ENCODE measurements at regions not wholly inside any gene's neighbourhood (a gene's known extent, or its start where the extent isn't known, plus 50 kb on each side); places are given as distances from the start of the nearest gene placed in this dataset.
"Not testable (repeated sequence)": the region's sequence is repeated elsewhere in the genome, so short reads cannot be mapped to it uniquely, and the experiment has no call there.

DNA sequence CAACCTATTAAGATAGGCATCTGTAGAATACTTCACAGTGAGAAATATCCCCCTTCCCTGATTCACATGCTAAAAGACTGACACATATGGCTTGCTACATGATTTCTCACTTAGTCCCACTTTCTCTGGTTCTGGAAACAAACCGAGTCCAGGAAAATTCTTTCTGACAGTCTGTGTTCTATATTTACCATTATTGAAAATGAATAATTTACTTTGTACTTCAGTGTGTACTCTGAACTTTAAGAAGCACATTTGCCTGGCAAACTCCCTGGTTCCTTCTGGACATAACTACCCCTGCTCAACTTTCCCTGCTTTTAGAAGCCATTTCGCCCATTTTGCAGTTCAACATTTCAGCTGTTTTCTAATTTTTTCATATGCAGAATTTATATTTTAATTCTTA is 53.6 kb downstream of the APCS start:
- H3K27ac ChIP-seq (ENCODE audit: low read depth, low read length), result no peak overlapping the region
- WGBS (ENCODE audit: insufficient coverage), result no CpG with 5 or more reads among the region's 2 CpGs
- no peaks in the 10 kb centered on the region for H3K9me3 ChIP-seq (ENCODE audit: control insufficient read depth, insufficient read depth, low read length)
- no peak overlapping the region for H3K4me3 ChIP-seq (ENCODE audit: low read depth, low read length)
- no peaks in the 10 kb centered on the region for H3K27me3 ChIP-seq (ENCODE audit: control insufficient read depth, insufficient read depth, low read length)
- H3K4me1 ChIP-seq (ENCODE audit: control insufficient read depth, insufficient read depth, low read length), result no peaks in the 10 kb centered on the region
- DNase-seq (ENCODE audit: low read depth in 4 of 6, low spot score in 6 of 6), result peak in 1 of 6 donors; percentile 27
- H3K36me3 ChIP-seq (ENCODE audit: control insufficient read depth, insufficient read depth, low read length), result no peaks in the 10 kb centered on the region

DNA sequence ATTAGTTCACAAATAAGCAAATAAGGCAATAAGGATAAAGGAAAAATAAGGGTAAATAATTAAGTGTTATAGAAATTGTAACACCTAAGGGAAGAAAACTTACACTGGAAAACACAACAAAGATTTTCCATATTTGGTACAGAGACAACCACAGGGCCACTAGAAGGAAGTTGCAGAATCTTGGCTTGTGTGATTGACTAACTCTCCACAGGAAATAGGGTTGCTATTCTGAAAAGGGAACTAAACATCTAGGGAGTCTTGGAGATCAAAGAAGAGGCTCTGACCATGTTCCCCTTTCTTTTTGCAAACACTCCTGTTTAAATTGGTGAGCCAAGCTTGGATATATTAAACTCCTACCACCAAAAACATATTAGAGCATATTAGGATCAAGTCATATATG is 59.1 kb downstream of the APCS start:
- no peaks in the 10 kb centered on the region for H3K4me1 ChIP-seq (ENCODE audit: control insufficient read depth, insufficient read depth, low read length)
- H3K36me3 ChIP-seq (ENCODE audit: control insufficient read depth, insufficient read depth, low read length), result no peaks in the 10 kb centered on the region
- peak in 1 of 6 donors; percentile 1 for DNase-seq (ENCODE audit: low read depth in 4 of 6, low spot score in 6 of 6)
- no peaks in the 10 kb centered on the region for H3K27me3 ChIP-seq (ENCODE audit: control insufficient read depth, insufficient read depth, low read length)
- H3K9me3 ChIP-seq (ENCODE audit: control insufficient read depth, insufficient read depth, low read length), result no peaks in the 10 kb centered on the region
- H3K4me3 ChIP-seq (ENCODE audit: low read depth, low read length), result no peak overlapping the region
- H3K27ac ChIP-seq (ENCODE audit: low read depth, low read length), result no peak overlapping the region

GRCh38 chr1:159647616-159648015 is 60.0 kb downstream of the APCS start:
- H3K4me3 ChIP-seq (ENCODE audit: low read depth, low read length), result no peak overlapping the region
- 100% methylated on average over 1 of the region's 2 CpGs for WGBS (ENCODE audit: insufficient coverage)

DNA sequence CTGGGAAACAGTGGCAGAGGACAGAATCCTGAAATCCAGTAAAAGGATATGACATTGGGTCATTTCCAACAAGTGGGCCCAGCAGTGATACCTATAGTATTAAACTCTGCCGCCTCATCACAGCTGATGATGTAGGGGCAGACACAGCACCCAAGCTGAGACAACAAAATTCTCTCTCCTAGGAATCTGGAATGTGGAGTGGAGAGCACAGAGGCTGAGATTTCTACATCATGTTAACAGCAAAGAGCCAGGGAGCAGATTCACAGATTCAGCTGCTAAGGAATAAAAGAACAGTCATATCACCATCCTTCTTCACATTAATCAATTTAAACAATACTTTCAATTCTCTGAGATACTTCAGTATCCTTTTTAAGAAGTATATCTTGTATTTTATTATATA is 61.9 kb downstream of the CRP start:
- Histone ChIP-seq H3K36me3 (ENCODE audit: control insufficient read depth, insufficient read depth, low read length) (no peaks in the 10 kb centered on the region), H3K4me1 (ENCODE audit: control insufficient read depth, insufficient read depth, low read length) (no peaks in the 10 kb centered on the region), H3K9me3 (ENCODE audit: control insufficient read depth, insufficient read depth, low read length) (no peaks in the 10 kb centered on the region), H3K4me3 (ENCODE audit: low read depth, low read length) (no peak overlapping the region), H3K27ac (ENCODE audit: low read depth, low read length) (no peak overlapping the region), H3K27me3 (ENCODE audit: control insufficient read depth, insufficient read depth, low read length) (no peaks in the 10 kb centered on the region)
- no CpG with 5 or more reads among the region's 1 CpG for whole genome bisulfite sequencing (ENCODE audit: insufficient coverage)
- no peak for DNase-seq (ENCODE audit: low read depth in 4 of 6, low spot score in 6 of 6)

More at GRCh38 chr1:159647616-159648015, 60.0 kb downstream of the APCS start:
- no peak overlapping the region for H3K27ac ChIP-seq (ENCODE audit: low read depth, low read length)
- no peaks in the 10 kb centered on the region for H3K9me3 ChIP-seq (ENCODE audit: control insufficient read depth, insufficient read depth, low read length)
- H3K4me1 ChIP-seq (ENCODE audit: control insufficient read depth, insufficient read depth, low read length), result no peaks in the 10 kb centered on the region
- no peak for DNase-seq (ENCODE audit: low read depth in 4 of 6, low spot score in 6 of 6)
- no peaks in the 10 kb centered on the region for H3K36me3 ChIP-seq (ENCODE audit: control insufficient read depth, insufficient read depth, low read length)
- H3K27me3 ChIP-seq (ENCODE audit: control insufficient read depth, insufficient read depth, low read length), result no peaks in the 10 kb centered on the region

GRCh38 chr1:159653201-159653600 is 61.2 kb downstream of the CRP start:
- H3K9me3 ChIP-seq (ENCODE audit: control insufficient read depth, insufficient read depth, low read length), result no peaks in the 10 kb centered on the region
- no peaks in the 10 kb centered on the region for H3K4me1 ChIP-seq (ENCODE audit: control insufficient read depth, insufficient read depth, low read length)
- H3K27me3 ChIP-seq (ENCODE audit: control insufficient read depth, insufficient read depth, low read length), result no peaks in the 10 kb centered on the region
- H3K4me3 ChIP-seq (ENCODE audit: low read depth, low read length), result no peak overlapping the region
- H3K27ac ChIP-seq (ENCODE audit: low read depth, low read length), result no peak overlapping the region
- DNase-seq (ENCODE audit: low read depth in 4 of 6, low spot score in 6 of 6), result no peak
- H3K36me3 ChIP-seq (ENCODE audit: control insufficient read depth, insufficient read depth, low read length), result no peaks in the 10 kb centered on the region

DNA sequence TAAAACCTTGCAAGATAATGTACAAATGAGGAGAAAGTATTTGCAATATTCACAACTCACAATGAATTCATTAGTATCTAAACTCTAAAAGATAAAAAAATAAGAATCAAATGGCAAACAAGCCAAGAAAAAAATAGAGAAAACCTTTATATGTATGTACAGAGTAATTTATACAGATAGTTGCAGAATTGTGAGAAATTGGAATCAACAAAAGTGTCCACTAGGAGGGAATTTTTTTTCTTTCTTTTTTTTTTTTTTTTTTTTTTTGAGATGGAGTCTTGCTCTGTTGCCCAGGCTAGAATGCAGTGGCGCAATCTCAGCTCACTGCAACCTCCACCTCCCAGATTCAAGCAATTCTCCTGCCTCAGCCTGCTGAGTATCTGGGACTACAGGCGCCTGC is 56.9 kb downstream of the CRP start:
- DNase-seq (ENCODE audit: low read depth in 4 of 6, low spot score in 6 of 6); H3K4me1 ChIP-seq (ENCODE audit: control insufficient read depth, insufficient read depth, low read length): not testable (repeated sequence)
- WGBS (ENCODE audit: insufficient coverage), result no CpG with 5 or more reads among the region's 2 CpGs

More for the DNA sequence above, 56.9 kb downstream of the CRP start:
- not testable (repeated sequence) for H3K36me3 ChIP-seq (ENCODE audit: control insufficient read depth, insufficient read depth, low read length); H3K9me3 ChIP-seq (ENCODE audit: control insufficient read depth, insufficient read depth, low read length); H3K4me3 ChIP-seq (ENCODE audit: low read depth, low read length); H3K27ac ChIP-seq (ENCODE audit: low read depth, low read length); H3K27me3 ChIP-seq (ENCODE audit: control insufficient read depth, insufficient read depth, low read length)
